Activated T-cell treated with anti-CD3 and anti-CD28 coated beads, Interleukin-2, amount 50 U/mL, for 1 hour (primary cell): ENCODE measurements at regions not wholly inside any gene's neighbourhood (a gene's known extent, or its start where the extent isn't known, plus 50 kb on each side); places are given as distances from the start of the nearest gene placed in this dataset.
"Not testable (repeated sequence)": the region's sequence is repeated elsewhere in the genome, so short reads cannot be mapped to it uniquely, and the experiment has no call there.

Experiments
- DNase-seq: peaks from one replicate; pipeline ENCODE4 v3.0.0-alpha.2; 2020

DNA sequence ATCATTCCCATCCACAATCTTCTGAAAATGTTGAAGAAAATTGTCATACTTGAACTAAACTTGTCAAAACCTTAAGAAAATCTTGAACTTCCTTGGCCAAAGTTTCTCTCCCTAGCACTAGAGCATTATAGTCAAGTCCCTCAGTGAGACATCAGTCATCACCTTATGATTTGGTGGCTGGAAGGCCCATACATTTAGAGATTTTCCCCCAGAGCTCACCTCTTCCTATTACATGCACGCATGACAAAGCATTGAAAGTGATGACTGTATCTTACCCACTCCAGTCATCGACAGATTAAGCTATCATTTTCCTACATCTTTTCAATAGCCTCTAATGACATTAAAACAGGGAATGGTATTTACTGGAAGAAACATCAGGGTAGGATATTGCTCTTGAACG lies 948.8 kb downstream of the TMEM121 start:
- DNase-seq: not testable (repeated sequence)

GRCh38 chr14:106477600-106477999 lies 951.2 kb downstream of the TMEM121 start:
- not testable (repeated sequence) for DNase-seq

GRCh38 chr14:106480287-106480686 lies 953.9 kb downstream of the TMEM121 start:
- not testable (repeated sequence) for DNase-seq

DNA sequence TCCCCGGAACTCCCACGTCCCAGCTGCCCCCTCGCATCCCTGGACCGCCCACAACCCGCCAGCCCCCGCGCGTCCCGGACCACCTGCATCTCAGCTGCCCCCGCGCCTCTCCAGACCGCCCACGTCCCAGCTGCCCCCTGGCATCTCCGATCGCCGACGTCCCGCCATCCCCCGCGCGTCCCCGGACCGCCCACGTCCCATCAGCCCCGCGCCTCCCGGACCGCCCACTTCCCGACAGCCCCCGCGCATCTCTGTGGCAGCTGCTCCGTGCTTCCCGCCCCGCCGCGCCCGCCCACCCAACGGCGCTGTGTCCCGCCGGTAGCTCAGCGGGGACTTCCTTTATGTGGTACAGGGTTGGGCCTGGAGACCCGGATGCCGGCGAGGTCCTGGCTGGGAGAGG lies 955.8 kb downstream of the TMEM121 start:
- not testable (repeated sequence) for DNase-seq

DNA sequence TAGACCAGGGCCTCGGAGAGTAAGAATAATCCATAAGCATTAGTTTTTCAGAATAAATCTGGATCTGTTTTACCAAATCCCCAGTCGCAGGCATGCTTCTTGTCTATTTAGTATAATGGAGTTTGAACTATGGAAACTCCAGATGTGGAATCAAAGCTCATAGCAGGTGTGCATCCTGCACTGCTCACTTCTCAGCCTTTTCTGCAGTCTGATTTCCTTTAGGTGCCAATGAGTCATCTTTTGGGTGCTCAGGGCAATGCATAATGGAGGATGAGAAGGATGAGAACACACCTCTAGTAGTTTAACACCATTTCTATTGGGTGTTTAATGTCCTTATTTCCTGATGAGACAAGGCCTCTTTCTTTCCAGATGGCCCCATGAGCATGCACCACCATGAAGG lies 961.2 kb downstream of the TMEM121 start:
- no peak for DNase-seq

DNA sequence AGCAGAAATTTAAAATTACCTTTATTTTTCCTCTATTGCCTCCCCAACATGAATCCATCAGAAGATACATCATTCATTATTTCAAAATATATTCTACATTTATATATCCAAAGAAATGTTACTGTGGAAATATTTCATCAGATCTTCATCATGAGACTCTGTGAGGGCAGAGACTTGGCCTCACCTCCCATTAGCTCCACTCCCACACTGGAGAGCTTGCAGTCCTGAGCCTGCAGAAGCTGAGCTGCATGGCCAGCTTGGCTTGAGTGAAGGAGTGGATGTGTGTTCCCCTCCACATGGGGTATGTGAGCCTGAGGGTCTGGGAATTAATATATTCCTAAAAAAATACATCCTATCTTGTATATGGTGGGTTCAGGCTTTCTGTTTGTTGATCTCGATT lies 961.9 kb downstream of the TMEM121 start:
- no peak for DNase-seq

- no peak for DNase-seq
These were observed 962.9 kb downstream of the TMEM121 start for GRCh38 chr14:106489112-106489881.

- no peak for DNase-seq
These were observed 964.1 kb downstream of the TMEM121 start for GRCh38 chr14:106490442-106490841.

DNA sequence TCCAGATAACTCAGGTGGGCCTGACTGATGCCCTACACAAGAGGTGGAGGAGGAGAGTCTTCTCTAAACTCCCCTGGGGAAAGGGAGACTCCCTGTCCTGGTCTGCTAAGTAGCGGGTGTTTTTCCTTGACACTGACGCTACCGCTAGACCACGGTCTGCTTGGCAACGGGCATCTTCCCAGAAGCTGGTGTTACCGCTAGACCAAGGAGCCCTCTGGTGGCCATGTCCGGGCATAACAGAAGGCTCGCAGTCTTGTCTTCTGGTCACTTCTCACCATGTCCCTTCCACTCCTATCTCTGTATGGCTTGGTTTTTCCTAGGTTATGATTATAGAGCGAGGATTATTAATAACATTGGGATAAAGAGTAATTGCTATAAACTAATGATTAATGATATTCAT lies 965.5 kb downstream of the TMEM121 start:
- peak; percentile 28 for DNase-seq

DNA sequence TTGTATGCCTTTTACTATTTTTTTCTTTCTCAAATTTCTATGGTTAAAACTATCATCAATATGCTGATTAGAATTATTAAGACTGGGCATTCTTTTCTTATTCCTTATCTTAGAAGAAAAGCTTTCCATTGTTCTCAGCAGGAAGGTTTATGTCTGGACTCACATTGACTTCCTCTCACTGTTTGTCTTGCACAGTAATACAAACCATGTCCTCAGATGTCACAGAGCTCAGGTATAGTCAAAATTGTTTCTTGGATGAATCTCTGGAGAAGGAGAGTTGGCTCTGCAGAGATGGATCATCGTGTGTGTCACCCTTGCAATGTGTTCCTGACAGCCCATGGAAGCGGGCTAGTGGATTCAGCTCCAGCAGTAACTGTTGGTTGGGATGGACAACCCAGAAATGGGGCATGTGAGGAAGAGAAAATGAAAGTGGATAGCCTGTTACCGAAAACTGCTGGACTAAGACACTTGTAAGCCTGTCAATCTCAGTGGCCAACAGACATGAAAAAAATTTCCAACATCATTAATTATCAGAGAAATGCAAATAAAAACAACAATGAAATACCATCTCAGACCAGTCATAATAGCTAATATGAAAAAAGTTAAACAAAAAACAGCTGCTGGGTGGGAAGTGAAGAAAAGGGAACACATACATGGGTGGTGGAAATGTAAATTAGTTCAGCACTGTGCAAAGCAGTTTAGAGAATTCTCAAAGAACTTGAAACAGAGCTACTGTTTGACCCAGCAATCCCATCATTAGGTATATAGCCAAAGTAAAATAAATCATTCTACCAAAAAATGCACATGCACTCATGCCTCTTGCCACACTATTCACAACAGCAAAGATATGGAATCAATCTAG lies 967.8 kb downstream of the TMEM121 start:
- DNase-seq: no peak

GRCh38 chr14:106500571-106500970 lies 974.2 kb downstream of the TMEM121 start:
- DNase-seq: no peak

GRCh38 chr14:106501898-106502297 lies 975.5 kb downstream of the TMEM121 start:
- DNase-seq: no peak

- no peak for DNase-seq
These were observed 979.0 kb downstream of the TMEM121 start for GRCh38 chr14:106505366-106505765.

GRCh38 chr14:106506881-106507305 lies 980.5 kb downstream of the TMEM121 start:
- DNase-seq: peak; percentile 63

GRCh38 chr14:106507354-106507753 lies 981.0 kb downstream of the TMEM121 start:
- DNase-seq: no peak

- no peak for DNase-seq
These were observed 981.8 kb downstream of the TMEM121 start for GRCh38 chr14:106508216-106508615.

- no peak for DNase-seq
These were observed 982.8 kb downstream of the TMEM121 start for GRCh38 chr14:106509176-106509575.

- no peak for DNase-seq
These were observed 983.4 kb downstream of the TMEM121 start for GRCh38 chr14:106509807-106510206.

GRCh38 chr14:106511006-106511799 lies 984.8 kb downstream of the TMEM121 start:
- peak; percentile 66 for DNase-seq

- DNase-seq: no peak
These were observed 985.4 kb downstream of the TMEM121 start for GRCh38 chr14:106511800-106512198.

GRCh38 chr14:106513302-106513701 lies 986.9 kb downstream of the TMEM121 start:
- no peak for DNase-seq

- peak; percentile 88 for DNase-seq
These were observed 991.9 kb downstream of the TMEM121 start for GRCh38 chr14:106518054-106518943.
